ES-I3 (cell line): ENCODE measurements at regions not wholly inside any gene's neighbourhood (a gene's known extent, or its start where the extent isn't known, plus 50 kb on each side); places are given as distances from the start of the nearest gene placed in this dataset.

Experiments used
- H3K36me3 ChIP-seq: 2 replicates; pipeline ENCODE4 v1.6.1; 2013; ENCODE audit warnings: mild to moderate bottlenecking, low read length, control low read depth, moderate library complexity; ENCODE audit not compliant: insufficient read depth
- H3K4me1 ChIP-seq: 2 replicates; pipeline ENCODE4 v1.6.1; 2013; ENCODE audit warnings: mild to moderate bottlenecking, control low read depth, low read length; ENCODE audit not compliant: insufficient read depth
- H3K9ac ChIP-seq: 2 replicates; pipeline ENCODE4 v1.6.1; 2013; ENCODE audit warnings: low read depth, mild to moderate bottlenecking, low read length, moderate library complexity
- H3K9me3 ChIP-seq: 2 replicates; pipeline ENCODE4 v1.6.1; 2013; ENCODE audit warnings: mild to moderate bottlenecking, low read length, moderate library complexity; ENCODE audit not compliant: control insufficient read depth, insufficient read depth

DNA sequence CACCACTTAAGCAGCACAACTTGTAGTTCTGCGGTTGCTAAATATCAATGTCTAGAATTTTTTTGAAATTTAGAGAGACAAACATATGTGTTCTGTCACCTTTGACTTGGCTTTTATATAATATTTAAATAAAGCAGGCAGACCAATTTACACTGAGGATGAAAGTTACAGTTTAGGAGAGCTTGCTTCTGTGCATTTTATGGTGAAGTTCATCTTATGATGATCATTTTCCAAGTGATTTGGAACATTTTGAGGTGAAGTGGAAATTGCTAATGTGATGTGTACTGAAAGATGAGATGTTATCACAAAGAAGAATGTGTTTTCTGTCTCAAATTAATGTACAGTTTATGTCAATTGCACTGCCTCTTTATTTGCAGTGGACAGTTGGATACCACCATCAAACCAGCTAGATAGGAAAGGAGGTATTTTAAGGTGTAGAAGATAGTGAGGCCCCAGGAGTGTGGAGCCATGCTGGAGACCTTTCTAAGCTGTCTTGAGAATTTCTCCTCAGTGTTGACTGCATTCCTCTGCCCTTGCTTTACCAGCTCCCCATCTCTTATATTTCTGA is 461.9 kb downstream of the UTRN start:
- peaks cover 7% of the 10 kb centered on the region for H3K4me1 ChIP-seq
- no peaks in the 10 kb centered on the region for H3K36me3 ChIP-seq
- no peaks in the 10 kb centered on the region for H3K9me3 ChIP-seq
- H3K9ac ChIP-seq, result no peak overlapping the region

DNA sequence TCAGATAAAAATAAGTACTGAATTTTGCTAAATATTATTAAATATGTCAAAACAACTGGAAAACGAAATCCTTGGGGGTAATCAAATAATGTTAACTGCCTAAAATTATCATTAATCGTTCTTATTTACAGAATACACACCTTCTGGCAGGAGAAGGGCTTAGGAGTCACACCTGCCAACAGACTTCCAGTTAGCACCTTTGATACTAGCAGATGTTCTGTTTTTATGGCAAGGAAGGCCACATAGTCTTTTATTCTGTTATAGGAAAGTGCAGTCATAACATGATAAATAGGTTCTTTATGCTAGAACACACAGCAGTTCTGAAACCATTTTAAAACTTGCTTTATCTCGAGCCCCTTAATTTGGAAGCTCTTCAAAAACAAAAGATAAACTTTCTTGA is 464.1 kb downstream of the UTRN start:
- Histone ChIP-seq H3K9me3 (no peaks in the 10 kb centered on the region), H3K4me1 (peaks cover 7% of the 10 kb centered on the region), H3K36me3 (no peaks in the 10 kb centered on the region), H3K9ac (no peak overlapping the region)

DNA sequence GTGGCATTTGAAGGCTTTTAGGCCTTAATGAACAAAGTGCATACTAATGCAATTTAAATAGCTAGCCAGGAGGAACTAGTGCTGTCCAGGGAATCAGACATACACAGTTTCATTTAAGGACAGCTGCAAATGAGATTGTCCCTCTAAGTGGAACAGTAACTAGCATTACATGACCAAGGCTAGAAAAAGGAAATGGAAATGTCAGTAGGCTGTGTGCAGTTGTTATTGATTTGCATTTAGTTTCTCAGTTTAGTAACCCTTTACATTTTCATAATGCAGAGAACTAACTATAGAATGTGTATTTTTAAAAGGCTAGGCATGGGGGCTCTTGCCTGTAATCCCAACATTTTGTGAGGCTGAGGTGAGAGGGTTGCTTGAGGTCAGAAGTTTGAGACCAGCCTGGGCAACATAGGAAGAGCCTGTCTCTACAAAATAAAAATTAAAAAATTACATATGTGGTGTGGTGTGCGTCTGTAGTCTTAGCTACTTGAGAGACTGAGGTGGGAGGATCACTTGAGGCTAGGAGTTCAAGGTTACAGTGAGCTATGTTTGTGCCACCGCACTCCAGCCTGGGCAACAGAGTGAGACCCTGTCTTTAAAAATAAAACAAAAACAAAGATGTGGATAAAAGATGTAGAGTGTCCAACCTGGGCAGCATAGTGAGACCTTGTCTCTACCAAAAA is 468.0 kb downstream of the UTRN start:
- no peaks in the 10 kb centered on the region for H3K36me3 ChIP-seq
- H3K9ac ChIP-seq, result no peak overlapping the region
- H3K4me1 ChIP-seq, result no peaks in the 10 kb centered on the region
- no peaks in the 10 kb centered on the region for H3K9me3 ChIP-seq

DNA sequence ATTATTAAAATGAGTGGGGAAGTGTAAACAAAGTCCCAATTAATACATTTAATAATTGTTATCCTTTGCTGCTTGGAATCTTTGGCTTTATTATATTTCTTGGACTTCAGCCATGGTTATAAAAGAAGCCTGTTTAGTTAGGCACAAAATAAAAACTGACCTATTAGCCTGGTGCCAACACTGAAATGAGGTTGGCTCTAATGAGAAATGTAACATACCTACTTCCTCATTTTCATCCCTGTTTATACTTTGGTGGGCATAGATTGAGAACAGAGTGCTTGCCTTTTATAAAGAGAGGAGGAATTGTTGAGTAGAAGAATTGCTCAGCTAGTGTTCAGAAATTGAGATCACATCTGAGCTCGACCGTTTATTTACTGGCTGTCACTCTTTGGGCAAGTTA is 471.3 kb downstream of the UTRN start:
- Histone ChIP-seq H3K4me1 (no peaks in the 10 kb centered on the region), H3K36me3 (no peaks in the 10 kb centered on the region), H3K9me3 (no peaks in the 10 kb centered on the region), H3K9ac (no peak overlapping the region)

DNA sequence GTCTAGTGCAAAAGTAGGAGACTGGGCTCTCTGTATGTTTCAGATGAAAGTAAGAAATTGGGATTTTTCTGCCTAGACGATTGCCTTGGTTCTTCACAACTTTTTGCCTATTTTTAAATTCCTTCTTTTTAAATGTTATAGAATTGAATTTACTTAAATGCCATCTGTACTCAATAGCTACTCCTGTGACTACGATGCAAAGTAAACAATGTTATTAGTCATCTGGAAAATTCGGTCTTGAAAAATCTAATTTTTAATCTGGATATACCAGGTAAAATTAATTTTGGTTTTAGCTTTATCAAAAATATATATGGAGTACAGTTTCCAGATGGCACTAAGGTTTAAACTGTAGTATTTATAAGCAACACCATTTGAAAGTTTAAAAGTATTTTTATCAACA is 472.2 kb downstream of the UTRN start:
- Histone ChIP-seq H3K9me3 (no peaks in the 10 kb centered on the region), H3K9ac (no peak overlapping the region), H3K4me1 (no peaks in the 10 kb centered on the region), H3K36me3 (no peaks in the 10 kb centered on the region)

DNA sequence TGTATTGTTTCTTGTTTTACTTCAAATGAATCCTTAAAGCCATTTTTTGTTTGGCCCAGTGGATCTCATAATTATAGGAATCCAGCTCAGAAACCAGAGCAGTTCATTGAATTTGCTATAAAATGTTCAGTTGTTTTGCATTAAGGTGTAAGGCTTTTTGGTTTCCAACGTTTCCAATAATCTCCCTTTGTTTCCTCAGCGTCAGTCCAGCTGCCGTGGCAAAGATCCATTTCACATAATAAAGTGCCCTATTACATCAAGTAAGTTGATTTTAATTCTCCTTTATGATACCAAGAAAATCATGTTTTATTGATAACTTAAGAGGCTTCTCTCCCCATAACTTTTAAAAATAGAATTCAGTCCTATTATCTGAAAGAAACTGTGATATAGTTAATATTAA is 472.6 kb downstream of the UTRN start:
- H3K36me3 ChIP-seq, result no peaks in the 10 kb centered on the region

DNA sequence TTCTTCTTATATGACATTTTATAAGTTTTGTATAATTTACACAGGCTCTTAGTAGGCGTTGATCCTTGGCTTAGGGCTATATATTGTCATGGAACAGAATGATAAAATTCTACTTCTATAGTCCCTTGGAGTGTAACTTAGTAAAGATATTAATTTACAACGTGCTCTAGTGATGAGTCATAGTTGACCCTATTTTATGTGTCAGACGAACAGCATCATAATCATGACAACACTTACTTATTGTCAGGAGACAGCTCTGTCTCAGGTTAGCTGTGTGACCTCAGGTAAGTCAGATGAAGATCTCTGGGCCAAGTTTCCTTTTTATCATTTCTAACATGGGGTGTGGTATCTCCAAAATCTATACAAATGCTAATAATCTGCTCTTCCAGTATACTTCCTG is 473.5 kb downstream of the UTRN start:
- no peaks in the 10 kb centered on the region for H3K36me3 ChIP-seq
- H3K4me1 ChIP-seq, result no peaks in the 10 kb centered on the region
- no peaks in the 10 kb centered on the region for H3K9me3 ChIP-seq
- H3K9ac ChIP-seq, result no peak overlapping the region

More for the DNA sequence above, 472.6 kb downstream of the UTRN start:
- no peaks in the 10 kb centered on the region for H3K4me1 ChIP-seq
- no peak overlapping the region for H3K9ac ChIP-seq
- no peaks in the 10 kb centered on the region for H3K9me3 ChIP-seq

DNA sequence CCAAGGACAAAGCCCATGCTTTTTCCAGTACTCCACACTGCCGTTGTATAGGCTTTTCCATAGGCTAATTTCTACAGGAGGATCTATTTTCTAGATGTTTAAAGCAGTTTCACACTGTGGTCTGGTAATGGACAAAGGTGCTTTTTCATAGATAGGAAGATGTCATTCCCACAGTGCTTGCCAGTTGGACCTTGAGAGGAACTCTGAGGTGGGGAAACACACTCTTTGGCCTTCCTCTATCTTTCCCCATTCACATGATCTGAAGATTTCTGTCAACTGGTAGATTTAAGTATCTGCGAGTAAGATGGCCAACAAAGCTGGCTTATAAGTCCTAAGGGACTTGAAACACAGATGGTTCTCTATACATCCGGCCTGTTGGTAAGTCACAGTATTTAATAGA is 477.3 kb downstream of the UTRN start:
- Histone ChIP-seq H3K36me3 (no peaks in the 10 kb centered on the region), H3K4me1 (no peaks in the 10 kb centered on the region), H3K9me3 (no peaks in the 10 kb centered on the region), H3K9ac (no peak overlapping the region)

DNA sequence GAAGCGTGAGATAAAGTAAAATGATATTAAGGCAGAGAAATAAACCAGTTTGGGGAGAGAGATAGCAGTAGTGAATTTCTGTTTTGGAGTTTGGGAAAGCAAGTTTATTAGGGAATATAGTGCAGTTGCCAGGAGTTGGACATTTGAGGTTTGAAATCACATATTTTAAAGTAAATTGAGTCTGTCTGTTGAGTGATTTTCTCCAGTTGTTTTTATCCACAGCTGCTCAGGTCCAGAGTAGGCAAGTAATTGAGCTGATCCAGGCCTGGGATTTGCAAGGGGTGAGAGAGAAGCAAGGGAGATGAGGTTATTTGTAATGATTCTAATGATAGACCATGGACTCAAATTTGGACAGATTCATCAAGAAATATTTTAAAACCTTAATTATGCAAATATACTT is 481.9 kb downstream of the UTRN start:
- no peaks in the 10 kb centered on the region for H3K36me3 ChIP-seq
- no peaks in the 10 kb centered on the region for H3K9me3 ChIP-seq
- H3K4me1 ChIP-seq, result no peaks in the 10 kb centered on the region
- H3K9ac ChIP-seq, result no peak overlapping the region

DNA sequence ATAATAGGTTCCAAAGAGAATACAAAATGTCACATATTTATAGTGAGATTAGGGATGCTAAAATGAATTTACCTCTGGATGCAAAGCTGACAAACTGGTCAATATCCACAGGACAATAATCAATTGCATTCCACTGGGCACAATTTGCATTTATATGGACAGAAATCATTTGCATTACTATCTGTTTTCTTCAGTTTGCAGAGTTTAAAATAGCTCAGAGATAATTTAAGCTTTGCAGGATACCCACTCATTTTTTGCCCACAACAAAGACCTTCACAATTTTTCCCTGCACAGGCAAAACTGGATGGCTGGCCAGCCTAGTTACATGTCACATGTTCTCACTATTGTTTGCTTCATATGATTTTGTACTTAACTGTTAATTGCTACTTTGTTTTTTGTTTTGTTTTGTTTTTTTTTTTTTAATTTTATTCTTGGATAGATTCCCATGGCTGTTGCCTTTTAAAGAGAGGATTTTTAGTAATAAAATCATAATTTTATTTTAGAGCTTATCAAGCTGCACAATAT is 483.5 kb downstream of the UTRN start:
- Histone ChIP-seq H3K9me3 (no peaks in the 10 kb centered on the region), H3K4me1 (no peaks in the 10 kb centered on the region), H3K9ac (no peak overlapping the region), H3K36me3 (no peaks in the 10 kb centered on the region)

DNA sequence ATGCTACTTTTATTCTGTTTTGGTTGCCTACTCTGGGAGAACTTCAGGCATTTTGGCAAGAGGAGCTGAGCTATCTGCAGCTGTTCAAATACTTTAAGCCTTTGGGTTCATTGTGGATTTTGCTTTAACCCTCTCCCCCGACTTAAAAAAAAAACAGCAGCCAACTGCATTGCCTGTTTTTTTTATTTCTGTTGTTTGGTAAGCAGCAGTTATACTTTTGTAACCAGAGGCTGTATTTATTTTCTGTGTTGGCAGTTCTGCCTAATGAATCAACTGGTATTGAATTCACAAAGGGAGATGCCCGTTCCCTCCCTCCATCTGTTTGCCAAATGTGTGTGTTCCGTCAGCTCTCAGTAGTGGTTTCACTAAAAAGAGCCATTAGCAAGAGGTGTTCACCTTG is 484.0 kb downstream of the UTRN start:
- Histone ChIP-seq H3K36me3 (no peaks in the 10 kb centered on the region), H3K9ac (no peak overlapping the region), H3K4me1 (no peaks in the 10 kb centered on the region), H3K9me3 (no peaks in the 10 kb centered on the region)

DNA sequence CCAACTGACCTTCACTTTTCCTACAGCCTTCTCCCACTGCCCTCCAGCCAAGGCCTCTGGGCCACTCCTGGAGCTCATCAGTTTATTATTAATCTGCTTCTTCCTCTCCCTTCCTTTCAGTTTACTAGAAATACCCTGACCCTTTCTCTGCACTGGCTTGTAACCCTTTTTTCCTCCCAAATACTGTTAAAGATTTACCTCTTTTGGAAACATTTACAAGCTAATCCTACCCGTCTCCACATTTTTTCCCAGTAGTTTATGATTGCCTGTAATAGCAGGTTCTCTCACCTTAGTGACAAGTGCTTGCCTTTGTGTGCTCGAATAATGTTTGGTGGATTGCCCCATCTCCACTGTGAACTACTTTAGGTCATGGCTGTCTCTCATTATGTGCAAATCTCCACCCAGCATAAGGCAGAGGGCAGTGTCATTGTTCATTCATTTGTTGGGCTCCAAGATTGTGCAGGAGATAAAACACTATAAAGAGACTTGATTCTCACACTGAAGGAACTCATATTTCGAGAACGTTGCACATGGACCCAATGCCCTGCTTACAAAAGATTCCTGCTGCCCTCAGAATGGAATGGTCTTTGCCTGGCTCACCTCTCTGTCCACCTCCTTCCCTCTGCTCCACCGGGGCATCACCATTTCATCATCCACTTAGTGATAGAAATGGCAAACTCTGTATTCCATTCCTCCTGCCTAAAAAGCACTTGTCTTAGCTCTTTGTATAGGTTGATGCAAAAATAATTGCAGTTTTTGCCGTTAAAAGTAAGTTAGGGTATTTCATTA is 491.1 kb downstream of the UTRN start:
- no peaks in the 10 kb centered on the region for H3K4me1 ChIP-seq
- no peaks in the 10 kb centered on the region for H3K36me3 ChIP-seq
- no peak overlapping the region for H3K9ac ChIP-seq
- no peaks in the 10 kb centered on the region for H3K9me3 ChIP-seq

DNA sequence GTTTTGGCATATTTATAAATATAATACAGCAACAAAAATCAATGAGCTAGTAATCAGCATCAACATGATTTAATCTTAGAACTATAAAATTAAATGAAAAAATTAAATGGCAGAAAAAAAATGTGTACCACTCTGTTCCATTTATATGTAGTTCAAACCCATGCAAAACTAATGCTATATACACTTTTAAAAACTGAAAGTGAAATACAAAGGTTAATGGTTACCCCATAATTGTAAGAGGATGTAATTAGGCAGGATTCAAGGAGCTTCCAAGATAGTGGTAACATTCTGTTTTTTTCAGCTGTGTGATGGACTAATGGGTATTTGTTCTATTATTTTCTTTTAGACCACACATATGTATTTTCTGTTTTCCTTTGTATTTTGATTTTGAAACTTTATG is 492.1 kb downstream of the UTRN start:
- Histone ChIP-seq H3K9ac (no peak overlapping the region), H3K36me3 (no peaks in the 10 kb centered on the region), H3K4me1 (no peaks in the 10 kb centered on the region), H3K9me3 (no peaks in the 10 kb centered on the region)

DNA sequence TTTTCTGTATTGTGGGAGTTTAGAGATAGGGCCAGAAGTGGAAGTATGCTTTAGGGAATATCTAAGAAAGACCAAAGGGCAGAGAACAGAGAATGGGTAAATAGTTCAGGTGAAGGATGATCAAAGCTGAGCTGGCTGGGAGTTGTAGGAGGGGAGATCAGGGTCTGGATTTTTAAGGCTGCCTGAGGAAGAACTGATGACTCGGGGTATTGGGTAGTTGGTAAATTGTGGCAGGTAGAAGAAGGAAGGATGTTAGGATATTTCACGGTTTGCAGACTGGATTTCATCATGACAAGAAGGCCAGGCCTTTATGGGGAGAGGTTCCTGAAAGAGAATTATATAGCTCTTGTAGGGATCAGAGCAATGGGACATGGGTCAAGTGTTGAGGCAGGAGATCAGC is 492.9 kb downstream of the UTRN start:
- H3K4me1 ChIP-seq, result no peaks in the 10 kb centered on the region
- H3K9me3 ChIP-seq, result no peaks in the 10 kb centered on the region
- no peaks in the 10 kb centered on the region for H3K36me3 ChIP-seq
- H3K9ac ChIP-seq, result no peak overlapping the region
